GM18873 (cell line): ENCODE measurements at regions not wholly inside any gene's neighbourhood (a gene's known extent, or its start where the extent isn't known, plus 50 kb on each side); places are given as distances from the start of the nearest gene placed in this dataset.

ENCODE experiments used
- ATAC-seq: cut with Tn5 transposase; IDR thresholded peaks from one replicate; pipeline ENCODE4 v1.9.1; 2021; ENCODE audit warnings: mild to moderate bottlenecking, moderate library complexity, moderate number of reproducible peaks; ENCODE audit not compliant: unreplicated experiment, low FRiP score

GRCh38 chr2:221308507-221309066 is 263.5 kb downstream of the EPHA4 start:
- no peak for ATAC-seq

GRCh38 chr2:221309892-221310583 is 262.1 kb downstream of the EPHA4 start:
- ATAC-seq, result no peak

- ATAC-seq, result no peak
Observed at GRCh38 chr2:221310730-221311129, 261.4 kb downstream of the EPHA4 start.

GRCh38 chr2:221312634-221313033 is 259.5 kb downstream of the EPHA4 start:
- ATAC-seq, result no peak

- ATAC-seq, result no peak
Observed at GRCh38 chr2:221314786-221315185, 257.3 kb downstream of the EPHA4 start.

- no peak for ATAC-seq
Observed at GRCh38 chr2:221318376-221319130, 253.6 kb downstream of the EPHA4 start.

GRCh38 chr2:221322741-221323140 is 249.4 kb downstream of the EPHA4 start:
- no peak for ATAC-seq

- no peak for ATAC-seq
Observed at GRCh38 chr2:221323513-221323912, 248.6 kb downstream of the EPHA4 start.

- no peak for ATAC-seq
Observed at GRCh38 chr2:221330436-221330835, 241.7 kb downstream of the EPHA4 start.

GRCh38 chr2:221334481-221335218 is 237.5 kb downstream of the EPHA4 start:
- no peak for ATAC-seq

GRCh38 chr2:221335219-221335752 is 236.8 kb downstream of the EPHA4 start:
- ATAC-seq, result no peak

GRCh38 chr2:221336967-221337366 is 235.1 kb downstream of the EPHA4 start:
- no peak for ATAC-seq

GRCh38 chr2:221337957-221338685 is 234.0 kb downstream of the EPHA4 start:
- ATAC-seq, result peak; percentile 78

- no peak for ATAC-seq
Observed at GRCh38 chr2:221342388-221342787, 229.7 kb downstream of the EPHA4 start.

GRCh38 chr2:221343524-221343923 is 228.6 kb downstream of the EPHA4 start:
- no peak for ATAC-seq

- ATAC-seq, result no peak
Observed at GRCh38 chr2:221345516-221345915, 226.6 kb downstream of the EPHA4 start.

GRCh38 chr2:221346411-221346810 is 225.7 kb downstream of the EPHA4 start:
- ATAC-seq, result no peak

GRCh38 chr2:221347471-221347870 is 224.6 kb downstream of the EPHA4 start:
- no peak for ATAC-seq

GRCh38 chr2:221350616-221351015 is 221.5 kb downstream of the EPHA4 start:
- no peak for ATAC-seq

GRCh38 chr2:221353201-221353600 is 218.9 kb downstream of the EPHA4 start:
- no peak for ATAC-seq
